Globus pallidus (tissue), 1 donor: ENCODE measurements at regions not wholly inside any gene's neighbourhood (a gene's known extent, or its start where the extent isn't known, plus 50 kb on each side); places are given as distances from the start of the nearest gene placed in this dataset.
"Not testable (repeated sequence)": the region's sequence is repeated elsewhere in the genome, so short reads cannot be mapped to it uniquely, and the experiment has no call there.

Experiments used
- DNase-seq: peaks from one replicate; pipeline ENCODE4 v3.0.0-alpha.2; 2015; ENCODE audit warnings: low spot score

DNA sequence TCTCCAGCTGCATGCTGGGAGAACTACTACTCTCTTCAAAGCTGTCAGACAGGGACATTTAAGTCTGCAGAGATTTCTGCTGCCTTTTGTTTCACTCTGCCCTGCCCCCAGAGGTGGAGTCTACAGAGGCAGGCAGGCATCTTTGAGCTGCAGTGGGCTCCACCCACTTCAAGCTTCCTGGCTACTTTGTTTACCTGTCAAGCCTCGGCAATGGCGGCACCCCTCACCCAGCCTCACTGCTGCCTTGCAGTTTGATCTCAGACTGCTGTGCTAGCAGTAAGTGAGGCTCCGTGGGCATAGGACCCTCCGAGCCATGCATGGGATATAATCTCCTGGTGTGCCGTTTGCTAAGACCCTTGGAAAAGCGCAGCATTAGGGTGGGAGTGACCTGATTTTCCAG, 61.7 kb downstream of the DMRTA1 start:
- DNase-seq: not testable (repeated sequence)

DNA sequence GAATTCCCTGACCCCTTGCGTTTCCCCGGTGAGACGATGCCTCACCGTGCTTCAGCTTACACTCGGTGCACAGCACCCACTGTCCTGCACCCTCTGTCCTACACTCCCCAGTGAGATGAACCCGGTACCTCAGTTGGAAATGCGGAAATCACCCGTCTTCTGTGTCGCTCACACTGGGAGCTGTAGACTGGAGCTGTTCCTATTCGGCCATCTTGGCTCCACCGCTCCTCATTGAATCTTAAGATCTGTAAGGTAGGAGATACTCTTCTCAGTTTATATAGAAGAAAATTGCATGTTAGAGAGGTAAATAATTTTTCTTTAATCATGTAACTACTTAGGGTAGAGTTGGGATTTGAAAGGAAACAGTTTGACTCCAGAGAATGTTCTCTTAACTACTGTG, 62.2 kb downstream of the DMRTA1 start:
- no peak for DNase-seq

DNA sequence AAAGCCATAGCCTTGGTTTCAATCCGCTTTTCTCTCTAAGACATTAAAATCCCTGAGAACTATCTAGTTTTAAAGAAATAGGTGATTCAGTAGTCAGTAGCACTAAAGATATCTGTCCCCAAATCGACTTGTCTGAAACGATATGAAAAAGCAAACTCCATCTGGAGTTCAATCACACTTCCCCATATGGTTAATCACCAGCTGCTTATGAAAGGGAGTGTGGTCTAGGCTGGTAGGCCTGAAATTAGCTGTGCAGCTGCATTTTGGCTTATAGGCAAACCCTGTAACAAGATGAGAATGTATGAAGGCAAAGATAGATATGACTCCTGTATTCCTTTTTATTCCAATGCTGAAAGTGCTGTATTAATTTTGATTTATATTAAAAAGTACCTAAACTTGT, 65.9 kb downstream of the DMRTA1 start:
- no peak for DNase-seq

DNA sequence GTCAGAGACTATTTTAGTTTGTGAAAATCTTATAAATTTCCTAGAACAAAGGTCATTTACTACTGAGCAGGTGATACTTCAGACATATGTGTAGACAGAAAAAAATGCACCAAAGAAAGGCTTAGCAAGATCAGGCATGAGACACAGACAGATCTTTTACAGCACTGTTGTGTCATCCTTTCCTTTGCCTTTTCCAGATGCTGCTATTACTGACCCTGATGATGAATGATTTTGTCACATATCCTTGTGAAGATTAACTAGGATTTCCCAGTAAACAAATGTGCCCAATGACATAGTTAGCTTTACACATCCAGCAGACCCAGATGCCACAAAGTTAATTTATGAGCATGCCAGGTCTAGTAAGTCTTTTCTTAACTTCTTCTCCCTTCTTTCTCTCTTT, 68.2 kb downstream of the DMRTA1 start:
- no peak for DNase-seq

DNA sequence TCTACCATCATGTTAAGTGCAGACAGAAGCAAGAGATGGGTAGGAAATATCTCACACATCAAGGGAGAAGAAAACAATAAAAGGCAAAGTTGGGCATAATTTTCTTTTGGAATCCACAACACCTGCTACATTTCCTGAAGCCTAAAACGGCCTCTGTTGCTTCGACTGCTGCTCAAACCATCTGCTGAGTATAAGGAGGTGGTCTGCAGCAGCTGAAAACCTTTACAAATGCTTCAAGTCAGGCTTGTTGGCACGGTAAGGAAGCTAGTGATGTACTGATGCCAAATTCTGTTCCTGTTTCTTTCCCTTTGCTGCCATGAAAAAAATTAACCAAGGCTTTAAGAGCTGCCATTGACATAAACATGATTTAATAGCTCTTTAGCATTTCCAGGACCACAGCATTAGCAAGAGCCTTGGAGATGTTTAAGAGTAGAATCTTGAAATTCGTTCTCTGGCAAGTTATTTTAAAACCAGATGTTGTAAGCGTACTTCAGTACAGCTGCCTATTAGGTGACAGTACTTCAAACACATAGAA, 75.6 kb downstream of the DMRTA1 start:
- DNase-seq: no peak

GRCh38 chr9:22528485-22528884, 81.9 kb downstream of the DMRTA1 start:
- no peak for DNase-seq

- no peak for DNase-seq
Observed at GRCh38 chr9:22529426-22530199, 83.0 kb downstream of the DMRTA1 start.

DNA sequence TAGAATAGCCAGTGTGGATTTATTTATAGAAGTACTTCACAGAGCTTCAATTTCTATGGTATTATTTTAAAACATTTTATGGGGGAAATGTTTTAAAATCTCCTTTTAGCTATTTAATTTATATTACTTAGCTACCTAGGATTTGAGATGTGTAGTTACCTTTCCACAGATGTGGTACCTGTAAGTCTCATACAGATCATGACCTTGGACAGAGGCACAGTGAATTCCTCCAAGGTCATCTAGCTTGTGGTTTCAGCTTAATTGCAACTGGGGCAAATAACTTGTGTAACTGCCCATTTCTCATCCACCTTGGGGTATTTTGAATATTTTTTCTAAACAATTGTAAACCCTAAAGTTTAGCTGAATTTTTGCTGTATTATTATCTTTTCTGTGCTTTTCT, 89.2 kb downstream of the DMRTA1 start:
- DNase-seq: no peak

GRCh38 chr9:22537721-22538120, 91.1 kb downstream of the DMRTA1 start:
- DNase-seq: no peak

DNA sequence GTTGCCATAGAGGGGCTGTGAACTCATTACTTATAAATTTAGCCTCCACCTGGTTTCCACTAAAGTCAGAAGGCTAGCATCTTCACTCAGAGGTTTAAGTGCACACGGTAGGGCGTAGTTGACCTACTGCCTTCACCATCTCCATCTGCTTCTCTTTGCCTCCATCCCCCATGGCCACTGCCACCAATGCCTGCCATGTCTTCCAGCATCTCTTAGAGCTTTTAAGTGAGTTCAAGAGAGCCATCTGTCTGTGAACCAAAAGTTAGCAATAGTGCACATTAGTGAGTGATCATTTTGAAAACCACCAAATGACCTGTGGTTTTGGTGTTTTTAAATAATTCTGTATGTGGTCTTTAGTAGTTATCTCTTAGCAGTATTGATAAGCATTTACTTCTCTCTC, 102.0 kb downstream of the DMRTA1 start:
- DNase-seq: no peak

- no peak for DNase-seq
Observed at GRCh38 chr9:22574740-22575139, 128.1 kb downstream of the DMRTA1 start.

GRCh38 chr9:22580788-22581187, 134.2 kb downstream of the DMRTA1 start:
- no peak for DNase-seq

- no peak for DNase-seq
Observed at GRCh38 chr9:22582221-22582620, 135.6 kb downstream of the DMRTA1 start.

- no peak for DNase-seq
Observed at GRCh38 chr9:22588918-22589317, 142.3 kb downstream of the DMRTA1 start.

- no peak for DNase-seq
Observed at GRCh38 chr9:22590336-22591033, 143.9 kb downstream of the DMRTA1 start.

GRCh38 chr9:22595805-22596204, 149.2 kb downstream of the DMRTA1 start:
- no peak for DNase-seq

DNA sequence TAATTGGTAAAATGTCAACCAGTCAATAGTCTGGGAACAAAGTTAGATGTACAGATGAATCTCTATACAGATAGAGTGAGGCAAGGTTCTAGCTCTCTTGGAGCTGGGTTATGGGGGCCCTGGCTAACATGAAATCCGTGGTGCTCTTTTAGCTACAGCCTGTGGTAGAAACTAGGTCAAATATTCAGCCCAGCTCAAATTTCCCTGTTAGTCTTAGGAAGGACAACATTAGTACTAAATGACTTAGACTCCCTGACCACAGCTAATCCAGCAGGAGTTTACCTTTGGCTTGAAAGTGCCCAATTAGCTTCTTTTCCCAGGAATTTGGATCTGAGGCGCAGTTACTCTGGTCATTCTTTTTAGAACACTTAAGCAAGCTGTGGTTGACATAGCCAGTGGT, 170.5 kb downstream of the DMRTA1 start:
- no peak for DNase-seq

- no peak for DNase-seq
Observed at GRCh38 chr9:22622815-22623214, 176.2 kb downstream of the DMRTA1 start.

- no peak for DNase-seq
Observed at GRCh38 chr9:22623236-22623635, 176.6 kb downstream of the DMRTA1 start.

DNA sequence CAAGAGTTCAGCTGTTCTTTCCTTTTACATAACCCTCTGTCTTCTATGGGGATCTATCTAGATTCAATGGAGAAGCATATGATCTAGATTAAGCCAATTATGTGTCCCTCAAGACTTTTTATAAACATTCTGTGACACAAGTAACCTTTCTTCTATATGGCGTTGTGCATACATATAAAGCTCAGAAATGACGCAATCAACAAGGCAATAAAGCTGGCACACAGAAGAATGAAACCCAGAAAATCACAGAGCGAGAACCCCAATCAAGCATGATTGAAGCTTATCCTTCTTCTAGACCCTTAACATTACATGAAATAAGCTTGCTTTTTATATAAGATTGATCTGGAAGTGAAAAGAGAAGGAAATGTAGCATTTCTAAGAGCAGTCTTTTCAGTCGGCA, 178.9 kb downstream of the DMRTA1 start:
- no peak for DNase-seq

GRCh38 chr9:22643541-22643940, 196.9 kb downstream of the DMRTA1 start:
- DNase-seq: no peak

DNA sequence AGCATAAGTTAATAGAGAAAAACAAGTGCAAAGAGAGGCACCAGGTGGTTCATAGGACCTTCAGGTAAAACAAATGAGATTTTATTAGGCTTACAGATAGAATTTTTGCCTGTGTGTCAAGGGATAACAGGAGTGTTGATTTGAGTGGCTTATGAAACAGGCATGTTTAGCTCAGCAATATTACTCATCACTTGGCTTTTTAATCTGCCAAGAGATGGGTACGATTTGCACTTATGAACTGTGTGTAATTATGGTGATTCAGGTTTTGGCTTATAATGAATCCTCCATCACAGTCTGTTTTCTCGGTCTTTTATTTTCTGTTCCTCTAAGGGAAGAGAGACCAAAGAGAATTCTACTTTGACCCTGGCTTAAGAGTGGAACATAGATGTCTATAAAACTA, 199.3 kb downstream of the DMRTA1 start:
- no peak for DNase-seq

GRCh38 chr9:22649384-22649783, 202.8 kb downstream of the DMRTA1 start:
- no peak for DNase-seq

DNA sequence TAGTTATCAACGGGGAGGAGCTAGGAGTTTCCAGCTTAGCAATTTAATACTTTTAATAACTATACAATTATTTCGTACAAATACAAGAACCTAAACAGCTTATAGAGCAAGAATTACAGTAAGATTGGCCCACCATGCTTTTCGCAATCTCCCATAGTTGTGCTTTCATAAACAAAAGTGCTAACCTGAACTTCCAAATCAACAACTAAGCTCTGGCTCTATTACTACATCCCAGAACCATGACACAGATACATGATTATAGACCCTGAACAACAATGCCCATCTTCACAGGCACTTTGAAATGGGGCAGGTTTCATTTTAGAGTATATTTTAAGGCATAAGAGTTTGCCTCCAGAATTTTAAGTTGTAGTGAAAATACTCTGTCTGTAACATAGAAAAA, 203.5 kb downstream of the DMRTA1 start:
- no peak for DNase-seq
